ENCODE measurements at regions not wholly inside any gene's neighbourhood (a gene's known extent, or its start where the extent isn't known, plus 50 kb on each side); places are given as distances from the start of the nearest gene placed in this dataset.

- no peak for TF ChIP-seq POLR2A (IDR thresholded peaks at IDR 0.05; ENCODE audit: low read depth, low read length)
- TF ChIP-seq TAF1 (IDR thresholded peaks at IDR 0.05; ENCODE audit: low read depth, low read length) = no peak
- no peak for TF ChIP-seq POLR2AphosphoS5 (IDR thresholded peaks at IDR 0.05; ENCODE audit: low read depth, low read length)
- TF ChIP-seq SPI1 (IDR thresholded peaks at IDR 0.05; ENCODE audit: low read depth, low read length) = no peak
- no peak for TF ChIP-seq POU2F2 (IDR thresholded peaks at IDR 0.05; ENCODE audit: low read depth, low read length)
- no peak for TF ChIP-seq PAX5 (IDR thresholded peaks at IDR 0.05; ENCODE audit: insufficient read depth, low read length, severe bottlenecking)
Measured at GRCh38 chr2:129729011-129729410, 250.5 kb upstream of the RAB6C start.
